ENCODE measurements at regions not wholly inside any gene's neighbourhood (a gene's known extent, or its start where the extent isn't known, plus 50 kb on each side); places are given as distances from the start of the nearest gene placed in this dataset.

- TF ChIP-seq, protein P1, sequence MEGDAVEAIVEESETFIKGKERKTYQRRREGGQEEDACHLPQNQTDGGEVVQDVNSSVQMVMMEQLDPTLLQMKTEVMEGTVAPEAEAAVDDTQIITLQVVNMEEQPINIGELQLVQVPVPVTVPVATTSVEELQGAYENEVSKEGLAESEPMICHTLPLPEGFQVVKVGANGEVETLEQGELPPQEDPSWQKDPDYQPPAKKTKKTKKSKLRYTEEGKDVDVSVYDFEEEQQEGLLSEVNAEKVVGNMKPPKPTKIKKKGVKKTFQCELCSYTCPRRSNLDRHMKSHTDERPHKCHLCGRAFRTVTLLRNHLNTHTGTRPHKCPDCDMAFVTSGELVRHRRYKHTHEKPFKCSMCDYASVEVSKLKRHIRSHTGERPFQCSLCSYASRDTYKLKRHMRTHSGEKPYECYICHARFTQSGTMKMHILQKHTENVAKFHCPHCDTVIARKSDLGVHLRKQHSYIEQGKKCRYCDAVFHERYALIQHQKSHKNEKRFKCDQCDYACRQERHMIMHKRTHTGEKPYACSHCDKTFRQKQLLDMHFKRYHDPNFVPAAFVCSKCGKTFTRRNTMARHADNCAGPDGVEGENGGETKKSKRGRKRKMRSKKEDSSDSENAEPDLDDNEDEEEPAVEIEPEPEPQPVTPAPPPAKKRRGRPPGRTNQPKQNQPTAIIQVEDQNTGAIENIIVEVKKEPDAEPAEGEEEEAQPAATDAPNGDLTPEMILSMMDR (IDR thresholded peaks at IDR 0.05; ENCODE audit: low read depth, low read length, missing control alignments), result no peak
- no peak overlapping the region for H3K4me3 ChIP-seq (ENCODE audit: low read depth, low read length)
- no peak for DNase-seq (ENCODE audit: low read depth)
These were observed 1166.6 kb downstream of the BRD1 start for GRCh38 chr22:48660790-48661740.

DNA sequence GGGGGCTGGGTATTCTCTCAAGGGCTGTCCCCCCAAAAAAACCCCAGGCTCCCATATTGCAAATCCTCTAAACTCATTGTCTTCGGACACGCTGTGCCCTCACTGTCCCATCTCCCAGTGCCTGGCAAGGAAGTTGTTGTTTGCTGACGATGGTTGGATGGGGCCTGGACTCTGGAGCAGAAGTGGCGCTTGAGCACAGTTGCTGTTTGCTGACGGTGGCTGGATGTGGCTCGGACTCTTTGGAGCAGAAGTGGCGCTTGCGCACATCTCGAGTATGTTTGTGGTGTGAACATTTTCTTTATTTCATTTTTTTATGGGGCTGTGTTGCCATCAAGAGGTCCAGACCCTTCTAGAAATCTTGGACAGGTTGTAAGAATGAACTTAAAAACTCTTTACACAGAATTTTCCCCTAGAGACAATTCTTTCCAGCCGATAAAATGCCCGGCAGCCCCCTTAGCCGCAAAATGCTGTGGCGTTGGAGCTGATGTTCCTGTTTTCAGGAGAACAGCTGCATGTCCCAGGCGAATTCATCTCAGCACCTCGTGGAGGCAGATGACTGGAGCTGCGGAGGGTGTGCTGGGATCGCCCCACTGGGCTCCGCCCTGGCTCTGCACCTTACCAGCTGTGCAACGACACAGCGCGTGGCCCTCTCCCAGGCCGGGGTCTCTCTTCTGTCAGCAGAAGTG is 1167.4 kb downstream of the BRD1 start:
- H3K4me3 ChIP-seq (ENCODE audit: low read depth, low read length), result no peak overlapping the region
- TF ChIP-seq, protein P1 (IDR thresholded peaks at IDR 0.05; ENCODE audit: low read depth, low read length, missing control alignments), result no peak
- no peak for DNase-seq (ENCODE audit: low read depth)

- TF ChIP-seq, protein P1 (IDR thresholded peaks at IDR 0.05; ENCODE audit: low read depth, low read length, missing control alignments), result no peak
- H3K4me3 ChIP-seq (ENCODE audit: low read depth, low read length), result no peak overlapping the region
- no peak for DNase-seq (ENCODE audit: low read depth)
These were observed 1168.2 kb downstream of the BRD1 start for GRCh38 chr22:48659404-48659996.

- H3K4me3 ChIP-seq (ENCODE audit: low read depth, low read length), result no peak overlapping the region
- TF ChIP-seq, protein P1 (IDR thresholded peaks at IDR 0.05; ENCODE audit: low read depth, low read length, missing control alignments), result no peak
- DNase-seq (ENCODE audit: low read depth), result no peak
These were observed 1168.8 kb downstream of the BRD1 start for GRCh38 chr22:48658871-48659270.

- TF ChIP-seq, protein P1 (IDR thresholded peaks at IDR 0.05; ENCODE audit: low read depth, low read length, missing control alignments), result no peak
- no peak for DNase-seq (ENCODE audit: low read depth)
- H3K4me3 ChIP-seq (ENCODE audit: low read depth, low read length), result no peak overlapping the region
These were observed 1169.4 kb downstream of the BRD1 start for GRCh38 chr22:48658246-48658645.

GRCh38 chr22:48654492-48654891 is 1173.2 kb downstream of the BRD1 start:
- TF ChIP-seq, protein P1 (IDR thresholded peaks at IDR 0.05; ENCODE audit: low read depth, low read length, missing control alignments), result no peak
- DNase-seq (ENCODE audit: low read depth), result no peak
- no peak overlapping the region for H3K4me3 ChIP-seq (ENCODE audit: low read depth, low read length)
